Amniotic epithelial cell (primary cell): ENCODE measurements at regions not wholly inside any gene's neighbourhood (a gene's known extent, or its start where the extent isn't known, plus 50 kb on each side); places are given as distances from the start of the nearest gene placed in this dataset.
A peak's percentile ranks its signal among the peaks of the same experiment; 100 is the strongest.
"Not testable (repeated sequence)": the region's sequence is repeated elsewhere in the genome, so short reads cannot be mapped to it uniquely, and the experiment has no call there.

Source experiments
- DNase-seq: peaks from one replicate; pipeline ENCODE4 v3.0.0-alpha.2; 2010; ENCODE audit warnings: low read depth

- DNase-seq: no peak
These were observed 79.6 kb downstream of the INSIG1 start for GRCh38 chr7:155377071-155377837.

- DNase-seq: peak; percentile 6
These were observed 79.9 kb upstream of the EN2 start for GRCh38 chr7:155377838-155378579.

DNA sequence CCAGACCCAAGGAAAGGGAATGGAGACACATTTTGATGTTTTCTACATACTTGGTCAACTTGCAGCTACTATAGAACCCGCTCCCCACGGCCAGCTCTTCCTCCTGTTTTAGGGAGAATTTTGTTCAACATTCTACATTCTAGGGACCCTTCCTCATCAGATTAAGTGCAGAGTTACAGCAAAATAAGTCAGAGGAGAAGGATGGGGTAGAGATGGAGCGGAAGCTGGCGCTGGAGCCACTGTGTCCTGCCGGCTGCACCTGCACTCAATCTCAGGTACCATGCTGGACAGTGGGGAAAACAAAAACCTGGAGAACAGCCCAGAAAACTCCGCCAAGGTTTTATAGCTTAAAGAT, 79.4 kb upstream of the EN2 start:
- no peak for DNase-seq

DNA sequence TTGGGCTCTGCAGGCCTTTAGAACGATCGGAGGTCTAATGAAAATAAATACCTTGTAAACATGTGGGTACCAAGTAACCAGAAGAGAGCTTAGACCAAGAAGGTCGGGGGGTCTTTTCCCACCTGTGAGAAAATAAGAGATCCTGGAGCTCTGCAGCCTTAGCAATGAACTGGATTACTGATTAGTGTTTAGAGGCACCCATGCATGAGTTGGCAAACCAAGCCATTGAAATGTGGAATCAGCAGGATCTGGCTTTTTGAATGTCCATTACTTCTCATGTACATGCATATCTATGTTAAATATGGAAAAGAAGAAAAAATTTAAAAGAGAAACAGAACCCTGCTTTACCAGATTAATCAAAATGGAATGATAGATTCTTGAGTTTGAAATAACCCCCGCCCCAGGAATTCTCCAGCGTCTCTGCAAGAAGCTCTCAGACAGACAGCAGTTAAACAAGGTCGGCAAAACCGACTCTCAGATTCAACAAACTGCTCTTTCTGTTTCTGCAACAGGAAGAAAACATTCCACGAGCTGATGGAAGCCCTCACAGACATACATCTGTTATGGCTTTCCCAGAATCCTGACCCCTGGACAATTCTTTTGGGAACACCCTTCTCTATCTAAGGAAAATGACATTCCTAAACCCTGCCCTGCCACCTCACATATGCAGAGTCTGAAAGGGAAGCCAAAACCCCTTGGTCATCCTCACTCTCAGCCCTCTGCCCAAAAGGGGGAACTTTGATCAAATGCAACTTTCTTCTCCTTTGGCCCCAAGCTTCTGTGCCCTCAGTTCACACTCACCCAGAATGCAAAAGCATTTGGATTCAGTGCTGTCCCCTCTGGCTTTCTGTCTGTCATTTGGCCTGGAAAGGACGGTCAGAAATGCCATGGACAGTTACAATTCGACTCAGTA, 78.7 kb upstream of the EN2 start:
- DNase-seq: no peak

DNA sequence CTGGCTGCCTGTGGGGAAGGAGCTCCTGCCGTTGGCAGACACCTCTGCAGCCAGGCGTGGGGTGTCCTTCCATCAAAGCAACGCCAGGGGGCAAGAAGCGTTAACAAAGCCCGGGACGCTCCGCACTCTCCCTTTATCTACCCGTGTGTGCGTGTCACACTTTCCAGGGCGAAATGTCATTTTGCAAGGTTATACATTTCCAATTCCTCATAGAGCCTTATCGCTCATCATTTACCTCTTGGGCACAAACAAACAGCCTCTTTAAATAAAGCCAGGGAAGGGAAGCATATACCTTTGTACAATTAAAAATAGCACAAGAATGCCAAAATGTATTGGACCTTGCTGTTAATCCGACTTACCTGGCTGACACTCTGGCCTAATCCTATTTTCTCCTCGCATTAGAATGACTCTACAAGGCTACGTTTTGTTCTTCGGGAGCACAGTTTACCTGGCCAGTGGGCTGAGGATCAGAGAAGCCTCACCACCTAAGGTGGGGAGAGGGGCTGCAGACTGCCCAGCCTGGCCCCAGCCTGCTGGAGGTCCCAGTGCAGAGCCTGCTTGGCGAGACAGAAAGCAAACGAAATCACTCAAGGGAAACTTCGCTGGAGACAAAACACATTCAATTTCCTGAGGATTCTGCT, 77.6 kb upstream of the EN2 start:
- DNase-seq: peak; percentile 54

DNA sequence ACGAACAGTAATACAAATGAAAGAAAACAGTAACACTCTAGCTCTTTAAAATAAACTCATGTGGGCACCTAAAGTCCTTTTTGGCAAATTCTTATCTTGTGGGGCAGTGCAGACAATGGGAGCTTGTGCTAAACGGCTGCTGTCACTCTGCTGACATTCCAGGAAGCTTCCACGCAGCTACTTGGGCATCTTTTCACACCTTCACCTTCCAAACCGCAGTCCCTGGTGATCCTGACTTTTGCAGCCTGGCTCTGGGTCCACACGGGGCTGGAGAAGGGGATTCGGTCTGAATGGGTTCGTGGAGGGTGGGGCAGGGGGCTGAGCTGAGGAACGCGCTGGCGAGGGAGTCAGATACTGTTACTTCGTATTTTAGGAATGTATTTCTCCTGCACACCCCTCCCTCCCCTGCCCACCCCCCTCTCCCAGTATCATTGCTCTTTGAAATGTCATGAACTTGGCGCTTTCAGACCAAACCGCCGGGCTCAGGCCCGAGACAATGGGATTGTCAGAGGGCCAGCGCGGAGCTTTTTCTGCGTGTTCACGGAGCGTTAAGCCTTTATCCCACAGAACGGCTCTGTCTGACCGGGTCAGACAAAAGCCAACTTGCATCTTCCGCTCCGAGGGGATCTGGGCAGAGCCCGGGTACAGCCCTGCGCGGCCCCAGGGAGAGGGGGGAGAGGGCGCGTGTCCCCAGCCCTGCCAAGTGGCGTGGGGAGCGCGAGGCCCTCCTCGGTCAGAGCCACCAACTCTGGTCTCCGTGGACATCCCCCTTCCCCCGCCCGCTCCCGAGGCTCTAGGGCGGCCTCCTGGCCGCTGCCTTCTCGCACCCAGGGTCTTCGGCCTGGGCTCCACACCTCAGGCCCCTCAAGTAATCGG, 76.7 kb upstream of the EN2 start:
- no peak for DNase-seq

- no peak for DNase-seq
These were observed 75.8 kb upstream of the EN2 start for GRCh38 chr7:155381852-155382801.

DNA sequence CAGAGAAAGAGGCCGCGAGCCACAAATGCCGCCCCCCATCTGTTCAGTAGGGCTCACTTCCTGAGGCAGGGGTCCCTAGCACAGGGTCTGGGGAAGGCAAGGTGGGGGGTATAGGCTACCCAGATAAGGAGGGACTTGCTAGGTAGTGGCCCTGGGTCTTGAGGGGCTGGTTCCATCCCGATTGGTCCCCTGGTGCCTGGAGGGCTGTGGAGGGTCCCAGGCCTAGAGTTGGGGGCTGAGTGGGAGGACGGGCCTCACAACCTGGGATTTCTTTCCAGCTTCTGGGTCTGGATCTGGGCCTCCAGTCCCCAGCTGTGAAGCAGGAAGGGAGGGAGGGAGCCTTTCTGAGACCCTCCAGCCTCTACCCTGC, 75.1 kb upstream of the EN2 start:
- no peak for DNase-seq

DNA sequence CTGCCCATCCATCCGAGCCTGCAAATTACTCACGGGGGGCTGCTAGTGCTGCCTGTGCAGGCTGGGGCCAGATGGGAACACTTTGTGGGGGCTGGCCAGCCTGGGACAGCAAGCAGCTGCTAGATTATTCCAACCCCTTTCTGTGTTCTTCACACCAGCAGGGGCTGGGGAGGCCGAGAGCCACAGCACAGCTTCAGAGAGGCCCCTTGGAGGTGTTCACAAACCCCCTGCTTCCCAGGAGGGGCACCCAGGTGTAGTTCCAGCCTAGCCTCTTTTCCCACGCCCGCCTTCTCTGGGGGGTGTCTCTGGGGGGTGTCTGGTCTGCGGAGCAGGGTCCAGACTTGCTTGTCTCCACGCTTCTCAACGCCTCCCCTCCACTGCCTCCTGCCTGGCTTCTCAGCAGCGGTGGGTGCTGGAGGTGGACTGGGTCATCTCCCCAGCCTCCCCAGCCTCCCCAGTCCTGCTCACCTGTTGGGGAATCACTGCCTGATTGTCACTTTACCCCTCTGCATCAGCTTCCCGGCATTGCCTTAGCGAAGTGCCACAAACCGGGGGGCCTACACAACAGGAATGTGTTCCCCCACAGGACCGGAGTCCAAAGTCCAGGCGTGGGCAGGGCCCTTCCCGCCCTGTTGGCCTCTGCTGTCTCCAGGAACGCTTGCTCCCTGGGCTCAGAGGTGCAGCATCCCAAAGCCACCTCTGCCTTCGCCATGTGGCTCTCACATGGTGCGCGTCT, 74.0 kb upstream of the EN2 start:
- no peak for DNase-seq

- DNase-seq: no peak
These were observed 73.2 kb upstream of the EN2 start for GRCh38 chr7:155384751-155385150.

- not testable (repeated sequence) for DNase-seq
These were observed 72.7 kb upstream of the EN2 start for GRCh38 chr7:155385182-155385581.

- DNase-seq: no peak
These were observed 71.3 kb upstream of the EN2 start for GRCh38 chr7:155386608-155387007.

- DNase-seq: no peak
These were observed 70.8 kb upstream of the EN2 start for GRCh38 chr7:155387066-155387620.

DNA sequence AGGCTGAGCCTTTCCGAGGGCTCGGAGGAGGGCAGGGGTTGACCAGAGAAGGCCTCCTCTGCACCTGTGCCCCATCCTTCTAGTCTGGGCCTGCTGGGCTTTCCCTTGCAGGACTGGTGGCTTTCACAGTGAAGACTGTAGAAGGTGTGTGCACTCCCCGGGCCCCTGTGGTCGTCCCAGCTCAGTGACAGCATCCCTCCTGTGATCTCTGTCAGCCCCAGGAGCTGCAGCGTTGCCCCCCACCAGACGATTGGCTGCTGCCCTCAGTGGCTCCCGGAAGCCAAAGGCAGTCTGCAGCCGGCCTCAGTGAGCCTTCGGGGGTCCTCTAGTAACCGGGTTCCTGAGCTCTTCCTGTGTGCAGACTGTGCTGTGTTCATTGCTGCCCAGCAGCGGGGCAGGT, 69.4 kb upstream of the EN2 start:
- DNase-seq: no peak

DNA sequence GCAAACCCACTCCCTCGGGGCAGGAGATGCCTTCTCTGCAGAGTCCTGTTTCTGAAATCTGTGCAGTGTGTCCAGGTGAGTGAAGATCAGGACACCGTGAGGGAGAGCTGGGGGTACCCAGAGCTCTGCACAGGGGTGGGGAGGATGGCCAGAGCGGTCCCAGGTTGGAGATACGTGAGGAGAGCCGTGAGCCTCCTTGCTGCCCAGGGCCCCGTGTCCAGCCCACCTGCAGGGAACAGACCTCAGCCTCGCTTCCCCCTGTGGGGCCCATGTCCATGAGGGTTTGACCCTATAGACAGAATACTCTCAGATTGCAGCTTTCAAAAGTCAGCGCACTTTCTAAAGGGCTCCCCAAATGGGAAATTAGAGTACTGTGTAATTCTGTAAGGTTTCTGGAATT, 66.5 kb upstream of the EN2 start:
- DNase-seq: no peak

GRCh38 chr7:155392726-155393570, 65.0 kb upstream of the EN2 start:
- no peak for DNase-seq

DNA sequence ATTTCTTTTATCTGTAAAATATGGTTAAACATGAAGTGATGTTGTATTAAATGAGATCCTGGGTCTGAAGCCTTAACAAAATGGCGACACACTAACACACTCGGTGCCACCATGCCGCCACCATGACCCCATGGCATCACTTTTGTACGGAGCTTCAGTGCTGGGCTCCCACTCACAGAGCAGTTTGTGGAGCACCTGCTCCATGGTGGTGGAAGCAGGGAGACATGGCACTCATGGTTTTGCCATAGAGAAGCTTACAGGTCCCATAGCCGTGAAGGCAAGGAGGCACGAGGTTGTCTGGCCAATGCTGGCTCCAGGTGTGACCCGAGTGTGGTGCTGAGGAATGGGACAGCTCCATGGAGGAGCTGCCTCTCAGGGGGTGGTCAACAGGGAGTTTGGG, 63.5 kb upstream of the EN2 start:
- DNase-seq: no peak

DNA sequence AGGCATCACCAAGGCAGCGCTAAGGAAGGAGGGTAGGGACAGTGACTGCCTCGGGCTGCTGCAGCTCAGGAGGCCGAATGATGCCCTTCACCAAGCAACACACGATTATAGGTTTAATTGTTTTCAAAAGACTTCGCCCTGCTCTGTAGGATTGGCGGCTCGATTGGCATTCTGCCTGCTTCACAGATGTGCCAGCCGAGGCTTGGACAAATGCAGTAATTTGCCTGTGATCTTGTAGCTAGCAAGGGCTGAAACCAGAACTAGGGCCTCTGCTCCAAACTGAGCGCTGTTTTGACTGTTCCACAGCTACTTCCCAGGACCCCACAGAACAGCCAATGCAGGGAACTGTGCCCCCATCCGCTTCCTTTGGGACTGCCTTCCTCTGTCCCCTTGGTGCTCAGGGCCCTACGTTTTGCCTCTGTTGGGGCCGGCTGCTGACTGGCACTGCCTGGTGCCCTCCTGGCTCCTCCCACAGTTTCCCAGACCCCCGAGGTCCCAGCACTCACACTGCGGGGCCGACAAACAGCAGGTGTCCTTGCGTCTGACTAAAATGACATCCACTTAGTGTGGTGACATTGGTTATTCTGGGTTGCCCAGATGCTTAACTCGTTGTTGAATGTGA, 62.6 kb upstream of the EN2 start:
- DNase-seq: no peak
